HG03565 (cell line): ENCODE measurements at regions not wholly inside any gene's neighbourhood (a gene's known extent, or its start where the extent isn't known, plus 50 kb on each side); places are given as distances from the start of the nearest gene placed in this dataset.

Experiments used
- ATAC-seq: cut with Tn5 transposase; IDR thresholded peaks from one replicate; pipeline ENCODE4 v1.9.1; 2021; ENCODE audit warnings: mild to moderate bottlenecking, moderate library complexity; ENCODE audit not compliant: unreplicated experiment

DNA sequence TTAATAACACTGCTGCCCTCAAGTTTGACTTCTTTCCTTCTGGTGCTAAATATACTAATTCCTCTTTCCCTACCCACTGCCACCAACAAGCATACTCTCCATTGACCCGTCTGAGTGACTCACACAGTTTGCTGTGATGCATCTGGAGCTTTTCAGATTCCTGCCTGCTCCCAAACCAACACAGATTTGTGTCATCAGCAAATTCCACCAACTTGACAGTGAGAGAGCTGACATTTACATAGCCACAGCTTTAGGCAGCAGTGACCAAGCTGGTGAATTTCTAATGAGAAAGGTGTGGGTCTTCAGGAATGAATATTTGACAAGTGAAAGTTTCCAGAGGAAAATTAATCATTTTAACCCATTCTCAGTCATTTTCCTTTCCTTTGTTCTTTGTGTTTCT is 96.5 kb upstream of the PRICKLE2 start:
- ATAC-seq = no peak

DNA sequence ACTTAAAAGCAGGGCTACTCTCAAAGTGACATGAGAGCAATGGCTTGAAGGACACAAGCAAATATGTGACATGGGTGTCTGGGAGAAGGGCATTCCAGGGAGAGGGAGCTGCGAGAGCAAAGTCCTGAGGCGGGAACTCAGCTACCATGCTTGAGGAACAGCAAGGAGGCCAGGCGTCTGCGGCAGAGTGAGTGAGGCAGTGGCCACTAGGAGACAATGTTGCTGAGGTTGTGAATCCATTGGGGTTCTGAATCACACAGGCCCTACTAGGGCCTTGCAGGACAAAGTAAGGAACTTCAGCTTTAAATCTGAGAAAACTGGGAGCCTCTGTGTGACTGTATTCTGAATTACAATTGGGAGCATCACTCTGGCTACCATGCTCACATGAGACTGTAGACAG is 94.1 kb upstream of the PRICKLE2 start:
- no peak for ATAC-seq

DNA sequence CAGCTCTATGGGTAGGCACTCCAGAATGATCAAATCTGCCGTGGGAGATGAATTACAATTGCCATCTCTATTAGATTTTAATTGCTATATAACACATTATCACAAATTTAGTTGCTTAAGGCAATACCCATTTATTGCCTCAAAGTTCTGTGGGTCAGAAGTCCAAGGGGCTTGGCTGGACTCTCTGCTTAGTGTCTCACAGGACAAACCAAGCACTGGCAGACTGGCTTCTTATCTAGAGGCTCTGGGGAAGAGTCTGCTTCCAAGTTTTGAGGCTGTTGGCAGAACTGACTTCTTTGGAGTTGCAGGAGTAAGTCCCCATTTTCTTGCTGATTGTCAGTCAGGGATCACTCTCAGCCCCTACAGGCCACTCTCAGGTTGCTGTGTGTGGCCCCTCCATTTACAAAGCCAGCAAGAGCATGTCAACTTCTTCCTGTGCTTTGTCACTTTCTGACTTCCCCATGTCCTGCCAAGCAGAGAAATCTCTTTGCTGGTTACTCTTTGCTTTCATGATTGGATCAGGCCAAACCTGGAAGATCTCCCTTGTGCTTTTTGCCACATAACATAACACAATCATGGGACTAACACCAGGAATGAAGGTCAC is 93.5 kb upstream of the PRICKLE2 start:
- ATAC-seq = no peak

DNA sequence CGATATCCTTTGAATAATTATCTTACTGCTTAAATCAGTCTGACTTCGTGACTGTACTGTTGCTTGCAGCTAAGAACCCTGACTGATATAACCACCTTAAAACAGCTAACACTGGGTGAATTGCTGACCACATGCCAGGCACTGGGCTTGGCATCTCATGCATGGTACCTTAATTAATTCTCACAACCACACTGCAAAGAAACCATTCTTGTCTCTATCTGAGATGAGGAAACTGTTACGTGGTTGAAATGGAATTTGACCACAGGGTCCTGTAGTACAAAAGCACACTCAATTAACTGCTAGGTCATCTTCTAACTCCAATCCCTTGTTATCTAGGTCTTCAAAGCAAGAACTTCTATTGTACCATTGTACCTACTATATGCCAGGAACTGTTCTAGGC is 92.7 kb upstream of the PRICKLE2 start:
- ATAC-seq = no peak

DNA sequence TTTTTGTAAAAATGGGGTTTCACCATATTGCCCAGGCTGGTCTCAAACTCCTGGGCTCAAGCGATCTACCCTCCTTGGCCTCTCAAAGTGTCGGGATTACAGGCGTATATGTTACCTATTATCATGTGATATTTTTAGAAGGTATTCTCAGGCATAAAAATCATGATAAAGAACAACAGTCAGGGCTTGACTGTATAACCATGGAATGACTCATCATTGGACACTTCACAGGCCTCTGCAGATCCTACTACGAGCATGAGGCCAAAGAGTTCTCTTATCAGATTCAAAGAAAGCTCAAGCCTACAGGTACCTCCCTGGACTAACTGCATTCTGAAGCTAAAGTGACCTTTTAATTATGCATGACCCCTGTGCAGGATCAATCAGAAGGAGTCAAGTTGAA is 91.7 kb upstream of the PRICKLE2 start:
- no peak for ATAC-seq

DNA sequence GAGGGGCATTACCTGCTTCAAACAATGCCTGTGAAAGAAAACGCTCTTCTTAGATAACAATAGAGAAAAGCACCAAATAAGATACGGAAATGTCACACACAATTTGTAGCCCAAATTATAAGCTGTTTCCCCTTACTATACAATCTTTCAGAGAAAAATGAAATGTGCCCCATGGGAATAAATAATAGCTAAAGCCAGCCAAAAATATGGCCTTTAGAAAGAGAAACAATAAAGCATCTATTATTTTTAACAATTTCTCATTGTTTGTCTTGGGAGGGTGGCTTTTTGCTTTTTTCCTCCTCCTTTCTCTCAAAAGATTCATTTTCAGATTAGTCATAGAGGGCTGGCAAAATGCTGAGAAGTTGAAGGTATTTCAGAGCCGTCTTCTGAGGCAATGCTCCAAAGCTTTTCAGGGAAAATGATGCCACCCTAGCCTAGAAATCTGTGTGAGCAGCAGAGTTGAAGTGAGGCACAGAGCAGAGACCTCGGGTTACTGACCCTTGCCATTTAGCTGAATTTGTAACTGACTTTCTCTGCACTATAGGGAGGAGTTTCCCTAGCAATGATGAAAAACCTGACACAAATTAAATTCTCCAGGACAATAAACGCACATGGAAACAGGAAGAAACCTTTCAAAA is 86.3 kb upstream of the PRICKLE2 start:
- ATAC-seq = no peak

DNA sequence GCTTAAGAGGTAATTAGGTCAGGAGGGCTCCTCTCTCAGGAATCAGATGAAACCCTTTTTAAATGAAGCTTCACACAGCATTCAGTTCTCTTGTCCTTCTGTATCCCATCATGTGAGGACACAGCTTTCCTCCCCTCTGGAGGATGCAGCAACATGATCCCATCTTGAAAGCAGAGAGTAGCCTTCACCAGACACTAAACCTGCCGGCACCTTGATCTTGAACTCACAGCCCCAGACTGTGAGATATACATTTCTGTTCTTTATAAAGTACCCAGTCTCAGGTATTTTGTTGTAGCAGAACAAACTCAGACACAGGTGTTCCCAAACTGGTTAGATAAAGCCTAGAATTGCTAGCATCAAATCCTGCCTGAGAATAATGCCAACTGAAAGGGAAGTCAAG is 83.7 kb upstream of the PRICKLE2 start:
- no peak for ATAC-seq

DNA sequence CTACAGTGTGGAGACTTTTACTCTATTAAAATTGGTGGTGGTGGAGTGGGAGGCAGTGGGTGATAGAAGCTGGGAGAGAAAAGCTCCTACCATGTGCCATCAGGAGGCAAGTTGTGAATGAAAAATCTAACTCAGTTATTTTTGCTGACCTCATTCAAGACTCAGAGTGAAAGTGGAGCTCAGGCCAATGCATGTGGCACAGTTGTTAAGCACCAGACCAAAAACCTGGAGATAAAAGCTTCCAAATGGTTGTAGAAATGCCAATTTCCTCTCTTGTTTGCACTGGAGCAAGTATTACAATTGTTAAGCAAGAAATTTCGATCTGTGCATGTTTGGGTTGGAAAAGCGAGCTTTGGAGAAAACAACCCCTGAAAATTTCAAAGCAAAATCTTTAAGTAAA is 81.5 kb upstream of the PRICKLE2 start:
- no peak for ATAC-seq

DNA sequence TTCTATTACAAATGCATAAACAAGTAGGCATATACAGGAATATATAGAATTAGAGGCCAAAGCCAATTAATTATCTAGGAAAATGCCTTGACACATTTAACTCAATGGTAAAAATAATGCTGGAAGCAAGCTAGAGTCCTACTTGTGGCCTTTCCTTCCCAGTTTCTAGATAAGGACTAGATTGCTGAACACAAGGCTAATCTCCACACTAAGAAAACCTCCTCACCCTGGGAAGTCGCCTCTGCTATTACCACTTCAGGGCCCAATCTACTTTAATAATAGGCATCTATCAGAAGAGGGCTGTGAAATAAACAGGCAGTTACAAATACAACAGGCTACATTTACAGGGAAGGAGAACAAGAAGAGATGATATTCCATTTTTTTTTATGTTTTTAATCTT is 80.5 kb upstream of the PRICKLE2 start:
- ATAC-seq = no peak

DNA sequence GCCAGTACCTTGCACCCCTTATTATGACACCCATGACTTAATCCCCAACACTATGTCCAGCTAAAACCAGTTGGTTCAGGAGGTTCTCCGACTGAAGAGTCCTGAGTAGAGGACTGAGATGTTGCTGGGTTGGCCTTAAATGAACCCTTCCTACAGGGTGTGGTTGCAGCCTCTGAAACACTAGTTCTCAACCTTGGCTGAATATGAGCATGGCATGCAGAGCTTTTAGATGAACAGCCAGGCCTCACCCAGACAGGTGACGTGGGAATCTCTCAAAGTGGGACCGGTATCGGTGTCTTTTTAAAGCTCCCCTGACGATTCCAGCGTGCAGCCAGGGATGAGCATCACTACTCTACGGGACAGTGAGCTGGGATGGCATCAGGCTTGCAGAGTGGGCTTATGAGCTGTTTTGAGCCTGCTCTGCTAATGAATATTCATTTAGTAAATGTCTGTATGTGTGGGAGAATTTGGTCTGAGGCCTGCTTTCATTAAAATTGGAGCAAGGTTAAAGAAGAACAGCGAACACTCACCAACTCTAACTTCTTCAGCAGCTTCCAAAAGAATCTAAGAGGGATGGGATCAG is 79.7 kb upstream of the PRICKLE2 start:
- ATAC-seq = no peak

DNA sequence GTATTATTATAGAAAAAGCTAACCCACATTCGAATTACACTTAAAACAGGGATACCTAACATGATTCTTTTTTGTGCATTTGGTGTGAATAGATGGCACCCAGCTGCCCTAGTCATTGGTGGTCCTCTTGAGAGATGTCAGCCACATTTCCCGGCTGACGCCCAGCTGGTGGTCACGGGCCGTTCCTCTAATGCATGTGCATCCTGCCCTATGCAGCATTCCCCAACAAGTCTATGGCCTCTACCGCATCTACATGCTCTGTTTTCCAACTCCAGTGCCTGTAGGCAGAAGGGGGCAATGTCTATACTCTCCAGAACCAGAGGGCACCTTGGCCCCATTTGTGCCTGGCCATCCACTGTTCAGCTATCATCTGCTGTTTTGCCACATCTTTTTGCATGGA is 78.6 kb upstream of the PRICKLE2 start:
- ATAC-seq = no peak

DNA sequence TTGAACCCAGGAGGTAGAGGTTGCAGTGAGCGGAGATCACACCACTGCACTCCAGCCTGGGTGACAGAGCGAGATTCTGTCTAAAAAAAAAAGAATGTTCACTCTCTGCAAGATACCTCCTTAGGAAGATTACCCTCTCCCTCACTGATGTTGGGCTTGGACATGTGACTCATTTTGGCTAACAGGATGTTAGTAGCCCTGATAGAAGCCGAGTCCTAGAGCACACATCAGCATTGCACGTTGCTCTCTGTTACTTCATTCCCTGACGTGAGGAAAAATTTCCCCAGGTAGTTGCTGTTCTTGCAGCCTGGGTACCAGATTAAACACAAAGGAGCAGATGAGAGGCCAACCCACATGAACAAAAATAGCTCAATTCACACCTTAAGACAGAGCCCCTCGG is 78.1 kb upstream of the PRICKLE2 start:
- ATAC-seq = no peak

DNA sequence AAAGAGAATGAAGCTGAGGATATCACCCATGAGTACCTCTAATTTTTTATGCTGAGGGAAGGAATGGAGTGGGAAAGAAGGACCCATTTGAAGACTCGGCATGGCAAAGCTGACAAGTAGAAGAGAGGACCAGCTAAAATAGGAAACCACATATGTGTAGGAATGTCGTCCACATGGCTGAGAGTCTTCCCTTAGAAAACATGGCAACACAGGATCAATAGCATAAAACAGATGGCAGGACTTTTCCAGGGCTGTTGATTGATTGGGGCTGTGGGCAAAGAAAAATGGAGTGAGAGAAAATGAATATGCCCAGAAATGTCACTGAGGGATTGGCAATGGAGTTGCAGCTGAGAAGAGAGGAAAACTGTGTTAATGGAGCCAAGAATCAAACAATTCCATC is 76.2 kb upstream of the PRICKLE2 start:
- no peak for ATAC-seq

DNA sequence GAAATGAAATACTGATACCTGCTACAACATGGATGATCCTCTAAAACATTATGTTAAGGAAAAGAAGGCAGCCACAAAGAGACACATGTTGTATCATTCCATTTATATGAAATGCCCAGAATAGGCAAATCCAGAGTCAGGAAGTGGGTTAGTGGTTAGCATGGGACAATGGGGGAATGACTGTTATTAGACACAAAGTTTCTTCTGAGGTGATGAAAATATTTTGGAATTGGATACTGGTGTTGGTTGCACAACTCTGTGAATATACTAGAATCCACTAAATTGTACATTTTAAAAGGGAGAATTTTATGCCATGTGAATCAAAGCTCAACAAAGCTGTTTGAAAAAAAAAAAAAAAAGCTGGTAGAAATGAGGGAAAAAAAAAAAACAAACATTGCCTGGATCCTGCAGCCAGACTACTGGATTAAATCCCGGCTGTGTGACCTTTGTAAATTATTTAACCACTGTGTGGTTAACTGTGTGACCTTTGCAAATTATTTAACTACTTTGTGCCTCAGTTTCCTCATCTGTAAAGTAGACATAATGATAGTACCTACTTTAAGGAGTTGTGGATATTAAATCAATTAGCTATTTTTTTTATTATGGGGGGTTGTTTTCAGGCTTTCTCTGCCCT is 75.6 kb upstream of the PRICKLE2 start:
- ATAC-seq = no peak

DNA sequence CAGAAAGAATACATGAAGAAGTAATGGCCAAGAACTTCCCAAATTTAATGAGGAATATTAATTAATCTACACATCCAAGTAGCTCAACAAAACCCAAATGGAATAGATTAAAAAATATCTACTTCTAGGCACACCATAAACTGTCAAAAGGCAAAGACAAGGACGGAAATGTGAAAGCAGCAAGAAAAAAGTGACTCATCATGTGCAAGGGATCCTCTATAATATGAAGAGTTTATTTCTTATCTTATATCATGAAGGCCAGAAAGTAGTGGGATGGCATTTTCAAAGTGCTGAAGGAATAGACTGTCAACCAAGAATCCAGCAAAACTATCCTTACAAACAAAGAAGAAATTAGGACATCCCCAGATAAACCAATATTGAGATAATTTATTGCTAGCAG is 73.9 kb upstream of the PRICKLE2 start:
- ATAC-seq = no peak

DNA sequence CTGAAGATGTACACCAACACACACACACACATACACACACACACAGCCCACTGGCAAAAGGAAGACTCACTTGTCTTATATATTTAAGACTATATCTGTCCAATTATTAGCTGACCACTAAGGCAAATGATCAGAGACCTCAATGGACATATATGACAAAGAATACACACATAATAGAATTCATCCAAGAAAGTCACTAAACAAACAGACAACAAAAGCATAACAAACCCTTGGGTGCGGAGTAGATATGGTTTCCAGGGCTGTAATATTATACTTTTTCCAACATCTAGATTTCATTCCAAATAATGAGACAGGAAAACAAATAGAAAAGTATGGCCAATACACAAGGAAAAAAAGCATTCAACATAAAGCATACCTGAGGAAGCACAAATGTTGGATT is 72.3 kb upstream of the PRICKLE2 start:
- no peak for ATAC-seq

DNA sequence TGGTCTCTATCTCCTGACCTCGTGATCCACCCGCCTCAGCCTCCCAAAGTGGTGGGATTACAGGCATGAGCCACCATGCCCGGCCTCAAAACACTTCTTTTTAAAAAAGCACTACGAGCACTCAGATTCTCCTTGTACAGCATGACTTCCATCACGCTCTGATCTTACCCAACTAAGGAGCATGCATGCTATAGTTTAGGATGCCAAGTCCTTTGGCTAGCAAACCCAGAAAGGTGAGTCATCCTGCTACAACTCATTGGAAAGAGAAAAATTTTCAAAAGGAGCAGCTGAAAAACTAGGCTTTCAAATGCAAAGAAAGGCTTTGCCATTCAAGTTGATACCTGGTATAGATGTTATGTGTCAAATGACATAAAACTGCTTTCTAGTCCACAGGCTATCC is 70.3 kb upstream of the PRICKLE2 start:
- ATAC-seq = no peak

DNA sequence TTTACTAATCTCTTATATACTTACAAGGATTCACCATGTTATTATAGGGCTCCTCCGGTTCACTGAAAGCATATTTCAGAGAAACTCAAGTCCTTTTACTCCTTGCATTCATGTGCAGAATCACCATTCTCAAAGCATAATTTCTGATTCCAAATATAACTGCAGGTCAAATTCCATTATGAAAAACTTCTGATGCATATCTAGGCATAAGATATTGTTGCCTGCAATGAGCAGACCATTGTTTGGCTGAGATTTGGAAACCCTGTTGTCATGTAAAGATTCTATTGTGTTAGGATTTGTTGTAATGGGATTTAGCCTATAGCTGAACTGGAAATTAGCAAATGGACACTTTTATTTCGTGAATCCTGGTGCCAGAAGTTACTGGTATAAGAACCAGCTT is 69.5 kb upstream of the PRICKLE2 start:
- ATAC-seq = no peak

DNA sequence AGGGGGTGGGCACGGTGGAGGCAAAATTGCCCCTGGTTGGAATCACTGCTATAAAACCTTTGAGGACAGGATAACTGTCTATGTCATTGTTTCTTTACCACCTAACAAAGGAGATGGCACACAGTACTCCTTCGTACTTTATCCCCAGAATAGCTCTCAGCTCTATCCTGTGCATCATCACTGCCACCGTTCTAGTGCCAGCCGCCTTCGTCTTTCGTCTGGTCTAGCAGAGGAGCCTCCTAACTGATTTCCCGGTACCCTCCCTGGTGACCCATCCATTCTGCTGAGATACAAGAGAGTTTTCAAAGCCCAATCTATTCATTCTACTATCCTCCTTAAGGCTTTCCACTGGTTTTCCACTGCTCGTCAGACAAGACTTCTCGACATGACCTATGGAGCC is 67.9 kb upstream of the PRICKLE2 start:
- ATAC-seq = no peak

DNA sequence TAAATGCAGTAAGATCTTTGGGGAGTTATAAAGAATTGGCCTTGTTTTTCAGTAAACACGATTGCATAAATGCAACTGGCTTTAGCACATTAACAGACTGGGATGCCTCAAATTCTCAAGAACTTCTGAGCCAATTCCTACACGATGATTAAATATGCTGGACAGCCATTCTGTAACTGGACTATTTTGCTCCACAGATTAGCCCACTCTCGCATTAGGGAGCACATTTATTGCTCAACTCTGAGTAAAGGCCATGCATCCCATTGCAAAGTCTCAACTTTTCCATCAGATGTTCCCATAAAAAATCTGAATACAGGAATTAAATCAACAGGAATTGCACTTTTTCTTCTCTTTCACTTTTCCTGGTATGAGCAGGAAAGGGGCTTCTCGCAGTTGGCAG is 66.7 kb upstream of the PRICKLE2 start:
- no peak for ATAC-seq

DNA sequence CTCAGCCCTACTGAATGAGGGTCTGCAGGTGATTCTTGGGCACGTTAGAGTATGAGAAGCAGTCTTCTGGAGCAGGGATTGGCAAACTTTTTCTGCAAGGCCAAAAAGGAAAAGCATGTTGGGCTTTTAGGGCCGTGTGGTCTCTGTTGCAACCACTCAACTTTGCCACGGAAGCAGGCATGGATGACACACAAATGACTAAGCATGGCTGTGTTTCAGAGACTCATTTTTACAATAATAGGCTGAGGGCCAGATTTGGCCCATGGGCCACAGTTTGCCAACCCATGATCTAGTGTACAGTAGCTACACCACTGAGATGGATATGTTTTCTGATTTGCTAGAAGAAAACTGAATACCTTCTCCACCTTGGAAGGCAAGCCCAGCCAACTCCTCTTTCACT is 66.1 kb upstream of the PRICKLE2 start:
- ATAC-seq = no peak

DNA sequence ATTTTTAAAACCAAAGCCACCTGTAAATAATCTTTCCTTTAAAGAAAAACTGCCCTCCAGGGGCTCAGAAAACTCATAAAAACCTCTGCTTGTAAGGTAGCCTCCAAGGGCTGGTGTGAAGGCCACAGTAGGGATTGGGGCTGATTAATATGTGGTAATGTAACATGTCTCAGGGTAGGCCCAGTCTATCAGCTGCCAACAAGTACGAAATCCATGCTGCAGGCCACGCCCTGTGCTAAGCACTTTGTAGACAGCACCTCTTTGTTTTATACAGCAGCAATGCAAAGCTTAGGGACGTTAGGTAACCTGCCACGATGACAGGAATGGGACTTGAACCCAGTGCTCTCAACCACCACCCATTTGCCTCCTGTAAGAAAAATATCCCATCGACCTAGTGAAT is 65.6 kb upstream of the PRICKLE2 start:
- ATAC-seq = no peak
